ENCODE measurements at regions not wholly inside any gene's neighbourhood (a gene's known extent, or its start where the extent isn't known, plus 50 kb on each side); places are given as distances from the start of the nearest gene placed in this dataset.
"Not testable (repeated sequence)": the region's sequence is repeated elsewhere in the genome, so short reads cannot be mapped to it uniquely, and the experiment has no call there.

- no peak for DNase-seq
Observed at GRCh38 chr13:44693156-44693764, 117.1 kb upstream of the TSC22D1 start.

DNA sequence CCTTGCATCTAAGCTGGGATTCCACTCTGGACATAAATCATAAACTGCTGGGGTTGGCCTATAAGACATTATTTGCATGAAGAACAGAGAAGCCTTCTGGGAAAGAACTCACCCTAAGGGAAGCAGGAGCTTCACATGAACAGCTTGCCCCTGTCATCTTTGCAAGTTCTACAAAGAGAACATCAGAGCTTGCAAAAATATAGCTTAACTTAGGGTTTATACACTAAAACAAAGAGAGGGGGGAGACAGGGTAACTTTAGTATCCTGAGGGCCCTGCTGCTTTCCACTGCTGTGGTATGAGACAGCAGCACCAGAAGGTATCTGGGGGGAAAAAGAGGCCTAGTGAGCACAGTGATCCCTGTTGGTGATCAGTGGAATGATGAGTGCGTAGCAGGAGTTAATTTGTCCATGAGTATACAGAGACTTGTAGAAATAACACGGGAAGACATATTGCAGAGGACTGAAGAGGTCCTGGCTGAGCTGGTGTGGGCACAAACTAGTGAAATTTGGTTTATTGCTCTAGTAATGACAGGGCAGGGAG, 116.1 kb upstream of the TSC22D1 start:
- no peak for DNase-seq

- no peak for DNase-seq
Observed at GRCh38 chr13:44690376-44690775, 114.2 kb upstream of the TSC22D1 start.

GRCh38 chr13:44688652-44689051, 112.5 kb upstream of the TSC22D1 start:
- DNase-seq, result no peak

DNA sequence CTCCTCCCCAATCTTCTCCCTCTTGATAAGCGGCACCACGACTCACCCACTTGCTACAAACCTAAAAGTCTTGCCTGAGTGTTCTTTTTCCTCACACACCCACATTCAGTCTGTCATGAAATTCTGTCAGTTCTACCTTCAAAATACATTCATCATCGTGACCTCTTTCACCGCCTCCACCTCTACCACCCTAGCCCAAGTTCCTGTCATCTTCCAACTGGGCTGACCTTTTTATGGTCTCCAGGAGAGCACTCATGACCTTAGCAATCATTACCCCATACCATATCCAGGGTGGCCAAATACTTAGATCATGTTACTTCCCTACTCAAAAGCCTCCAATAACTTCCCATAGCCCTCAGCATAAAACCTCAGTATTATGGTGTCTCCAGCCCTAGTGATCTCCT, 110.4 kb upstream of the TSC22D1 start:
- DNase-seq, result no peak

GRCh38 chr13:44685641-44686040, 109.5 kb upstream of the TSC22D1 start:
- DNase-seq, result no peak

GRCh38 chr13:44682416-44682815, 106.3 kb upstream of the TSC22D1 start:
- DNase-seq, result not testable (repeated sequence)

GRCh38 chr13:44680746-44681355, 104.7 kb upstream of the TSC22D1 start:
- DNase-seq, result no peak

DNA sequence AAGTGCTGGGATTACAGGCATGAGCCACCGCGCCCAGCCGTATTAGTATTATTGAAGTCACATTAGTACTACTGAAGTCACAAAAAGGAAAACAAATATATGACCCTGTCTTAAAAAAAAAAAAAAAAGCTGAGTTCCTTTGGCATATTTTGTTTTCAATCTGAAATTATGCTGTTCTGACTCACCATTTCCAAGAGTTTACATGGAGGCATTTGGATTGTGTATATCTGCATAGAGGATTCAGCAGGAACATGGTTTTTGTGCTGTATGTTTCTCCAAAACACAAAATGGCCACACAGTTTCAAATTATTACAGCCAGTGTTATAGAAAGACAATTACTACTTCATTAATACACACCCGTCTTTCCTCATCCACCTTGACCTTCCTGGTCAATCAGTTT, 103.5 kb upstream of the TSC22D1 start:
- DNase-seq, result peak; percentile 47

DNA sequence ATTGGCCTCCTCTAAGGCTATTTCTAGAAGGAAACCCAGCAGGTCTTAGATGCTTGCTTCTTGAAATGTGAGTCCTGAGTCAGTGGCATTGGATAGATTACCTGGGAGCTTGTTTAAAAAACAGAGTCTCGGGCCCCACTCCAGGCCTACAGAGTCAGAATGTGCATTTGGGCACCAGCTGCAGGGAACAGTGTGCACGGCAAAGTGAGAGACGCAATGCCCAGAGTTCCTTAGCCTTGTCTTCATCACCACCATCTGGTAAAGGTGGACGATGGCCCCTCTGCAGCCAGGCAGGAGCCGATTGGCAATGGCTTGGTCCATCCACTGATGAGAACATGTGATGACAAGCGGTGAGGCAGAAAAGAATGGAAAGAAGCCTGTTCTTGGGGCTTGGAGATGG, 102.1 kb upstream of the TSC22D1 start:
- DNase-seq, result no peak

GRCh38 chr13:44676534-44676933, 100.4 kb upstream of the TSC22D1 start:
- no peak for DNase-seq

GRCh38 chr13:44669534-44669933, 93.4 kb upstream of the TSC22D1 start:
- no peak for DNase-seq

DNA sequence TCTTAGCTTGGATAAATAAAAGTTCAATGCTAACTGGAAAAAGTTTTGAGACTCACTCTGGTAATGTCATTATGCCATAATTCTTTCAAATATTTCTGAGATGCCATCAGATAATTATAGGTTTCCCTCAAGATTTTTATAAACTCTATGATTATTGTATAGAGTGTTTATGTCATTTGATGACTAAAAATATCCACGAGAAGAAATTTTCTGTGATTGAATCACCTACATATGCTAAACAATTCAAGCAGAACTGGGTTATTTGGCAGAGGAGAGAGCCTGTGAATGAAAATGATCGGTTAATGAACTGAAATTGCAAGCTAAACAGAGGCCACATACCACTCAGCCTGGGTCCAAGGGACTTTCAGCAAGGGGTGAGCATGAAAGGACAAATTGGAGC, 92.6 kb upstream of the TSC22D1 start:
- peak; percentile 67 for DNase-seq

DNA sequence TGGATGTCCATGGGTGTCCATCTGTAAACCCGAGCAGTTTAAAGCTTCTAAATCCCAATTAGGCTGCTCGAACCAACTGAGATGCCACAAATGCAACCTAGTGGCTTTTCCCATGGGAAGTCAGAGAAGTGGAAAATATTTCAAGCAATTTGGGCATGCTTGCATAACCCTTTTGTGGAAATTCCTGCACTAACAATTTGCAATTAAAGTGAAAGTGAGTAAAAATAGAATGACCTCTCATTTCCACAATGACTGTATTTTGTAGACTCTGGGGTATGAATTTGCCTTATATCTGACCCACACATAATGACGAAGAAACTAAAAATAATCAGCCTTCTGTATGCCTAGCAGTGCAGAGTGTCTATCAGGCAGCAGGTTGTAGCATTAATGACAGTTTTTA, 91.8 kb upstream of the TSC22D1 start:
- DNase-seq, result no peak

DNA sequence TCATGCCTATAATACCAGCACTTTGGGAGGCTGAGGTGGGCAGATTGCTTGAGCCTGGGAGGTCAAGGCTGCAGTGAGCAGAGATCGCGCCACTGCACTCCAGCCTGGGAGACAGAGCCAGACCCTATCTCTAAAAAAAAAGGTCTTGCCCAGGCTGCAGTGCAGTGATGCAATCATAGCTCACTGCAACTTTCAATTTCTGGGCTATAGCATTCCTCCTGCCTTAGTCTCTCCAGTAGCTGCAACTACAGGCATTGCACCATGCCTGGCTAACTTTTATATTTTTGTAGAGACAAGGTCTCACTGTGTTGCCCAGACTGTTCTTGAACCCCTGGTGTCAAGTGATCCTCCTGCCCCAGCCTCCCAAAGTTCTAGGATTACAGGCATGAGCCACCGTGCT, 90.4 kb upstream of the TSC22D1 start:
- not testable (repeated sequence) for DNase-seq

DNA sequence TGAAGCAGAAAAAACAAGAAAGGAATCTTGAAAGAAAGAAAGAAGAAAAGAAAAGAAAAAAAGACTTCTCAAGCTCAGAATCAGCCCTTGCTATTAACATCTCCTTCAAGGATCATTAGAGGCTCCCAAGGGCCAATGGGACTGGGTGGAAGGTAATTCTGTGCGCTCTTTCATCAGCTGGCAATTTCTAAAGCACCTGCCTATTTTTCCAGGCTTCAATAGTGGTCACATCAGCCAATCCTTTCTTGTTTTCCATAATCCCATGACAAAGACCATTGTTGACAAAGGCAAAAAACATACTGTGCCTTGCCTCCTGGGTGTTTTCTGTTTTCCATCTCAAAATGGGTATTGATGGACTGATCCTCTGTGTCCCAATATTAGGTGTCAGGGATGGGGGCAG, 88.2 kb upstream of the TSC22D1 start:
- DNase-seq, result no peak

DNA sequence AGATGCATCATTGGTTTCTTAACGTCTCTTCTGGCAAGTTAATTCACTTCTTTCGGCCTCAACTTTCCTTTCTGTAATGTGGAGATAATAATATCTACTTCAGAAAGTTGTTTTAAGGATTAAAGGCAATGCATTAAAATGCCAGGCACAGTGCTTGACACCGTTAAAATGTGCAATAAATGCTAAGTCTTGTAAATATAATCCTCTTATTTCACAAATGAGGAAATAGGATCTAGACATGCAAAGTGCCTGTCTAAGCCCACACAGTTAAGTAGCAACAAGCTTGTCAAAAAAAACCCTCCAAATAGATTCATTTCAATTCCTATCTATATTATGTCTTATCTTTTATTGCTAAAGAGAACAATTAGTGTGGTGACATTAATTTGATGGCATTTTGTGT, 86.4 kb upstream of the TSC22D1 start:
- no peak for DNase-seq

GRCh38 chr13:44661936-44662335, 85.8 kb upstream of the TSC22D1 start:
- DNase-seq, result no peak

DNA sequence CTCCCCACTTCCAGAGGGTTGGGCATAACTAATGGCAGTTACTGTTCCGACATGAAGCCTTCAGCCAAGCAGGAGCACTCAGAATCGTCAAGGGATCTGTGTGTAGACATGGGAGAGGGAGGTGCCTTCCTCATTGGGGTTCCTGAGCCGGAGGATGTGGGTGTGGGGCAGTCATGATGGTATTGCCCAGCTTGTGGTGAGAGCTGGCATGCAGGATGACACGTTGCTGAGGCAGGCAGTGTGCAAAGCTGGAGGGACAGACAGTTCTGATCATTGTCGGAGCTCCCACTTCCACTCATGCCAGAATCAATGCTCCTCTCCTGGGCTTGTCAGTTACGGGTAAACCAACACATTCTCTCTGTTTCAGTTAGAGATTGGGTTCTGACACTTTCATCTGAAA, 83.9 kb upstream of the TSC22D1 start:
- DNase-seq, result no peak

GRCh38 chr13:44652962-44653660, 77.0 kb upstream of the TSC22D1 start:
- no peak for DNase-seq

GRCh38 chr13:44652168-44652567, 76.0 kb upstream of the TSC22D1 start:
- no peak for DNase-seq

GRCh38 chr13:44651724-44652123, 75.6 kb upstream of the TSC22D1 start:
- DNase-seq, result no peak

- DNase-seq, result no peak
Observed at GRCh38 chr13:44651209-44651608, 75.1 kb upstream of the TSC22D1 start.

GRCh38 chr13:44649834-44650233, 73.7 kb upstream of the TSC22D1 start:
- DNase-seq, result no peak
